Neutrophil (primary cell): ENCODE measurements at regions not wholly inside any gene's neighbourhood (a gene's known extent, or its start where the extent isn't known, plus 50 kb on each side); places are given as distances from the start of the nearest gene placed in this dataset.

ENCODE experiments used
- H3K27ac ChIP-seq: fragments of 200-600 bp; sonication (generic); 2 replicates; pipeline ENCODE4 v1.5.1; 2016; ENCODE audit warnings: mild to moderate bottlenecking, moderate library complexity
- H3K27me3 ChIP-seq: fragments of 200-600 bp; sonication (generic); 2 replicates; pipeline ENCODE4 v1.6.0; 2016; ENCODE audit warnings: mild to moderate bottlenecking
- H3K36me3 ChIP-seq: fragments of 200-600 bp; sonication (generic); 2 replicates; pipeline ENCODE4 v1.5.1; 2017
- H3K4me1 ChIP-seq, 2 experiments: fragments of 200-600 bp in 1 of 2; sonication (generic) in 1 of 2; 1 replicate in 1 of 2; 2 replicates in 1 of 2; pipeline versions ENCODE4 v1.5.1 to v1.6.1; 2013 to 2016; ENCODE audit warnings: low read depth in 1 of 2, low read length in 1 of 2, mild to moderate bottlenecking in 1 of 2, moderate library complexity in 1 of 2; ENCODE audit not compliant: control insufficient read depth in 1 of 2, insufficient read depth in 1 of 2
- H3K4me3 ChIP-seq, 2 experiments: fragments of 200-600 bp in 1 of 2; sonication (generic) in 1 of 2; 1 replicate in 1 of 2; 2 replicates in 1 of 2; pipeline ENCODE4 v1.5.1; 2013 to 2016; ENCODE audit warnings: low read depth in 1 of 2, low read length in 1 of 2, mild to moderate bottlenecking in 1 of 2, moderate library complexity in 1 of 2
- H3K9me3 ChIP-seq: fragments of 200-600 bp; sonication (generic); 2 replicates; pipeline ENCODE4 v1.5.1; 2016
- CTCF ChIP-seq: fragments of 200-600 bp; sonication (generic); IDR thresholded peaks from 2 replicates; pipeline ENCODE4 v1.5.1; 2016; ENCODE audit warnings: antibody characterized with exemption

GRCh38 chr1:37286881-37287280, 187.5 kb upstream of the ZC3H12A start:
- H3K4me1 ChIP-seq: no peaks in the 10 kb centered on the region
- H3K27me3 ChIP-seq: no peaks in the 10 kb centered on the region
- no peak for TF ChIP-seq CTCF
- no peak overlapping the region for H3K27ac ChIP-seq
- H3K36me3 ChIP-seq: no peaks in the 10 kb centered on the region
- H3K4me3 ChIP-seq: no peak overlapping the region
- no peaks in the 10 kb centered on the region for H3K9me3 ChIP-seq

- Histone ChIP-seq H3K36me3 (no peaks in the 10 kb centered on the region), H3K27me3 (peaks cover 3% of the 10 kb centered on the region), H3K4me3 (no peak overlapping the region), H3K9me3 (no peaks in the 10 kb centered on the region), H3K27ac (no peak overlapping the region), H3K4me1 (no peaks in the 10 kb centered on the region)
- TF ChIP-seq CTCF: no peak
Observed at GRCh38 chr1:37288900-37289299, 185.5 kb upstream of the ZC3H12A start.

GRCh38 chr1:37290718-37291117, 183.7 kb upstream of the ZC3H12A start:
- Histone ChIP-seq H3K27ac (no peak overlapping the region), H3K4me1 (no peaks in the 10 kb centered on the region), H3K4me3 (no peak overlapping the region), H3K36me3 (no peaks in the 10 kb centered on the region), H3K27me3 (peaks cover 3% of the 10 kb centered on the region), H3K9me3 (no peaks in the 10 kb centered on the region)
- no peak for TF ChIP-seq CTCF

- no peaks in the 10 kb centered on the region for H3K36me3 ChIP-seq
- H3K9me3 ChIP-seq: no peaks in the 10 kb centered on the region
- no peak overlapping the region for H3K27ac ChIP-seq
- no peak overlapping the region for H3K4me3 ChIP-seq
- H3K4me1 ChIP-seq: no peaks in the 10 kb centered on the region
- TF ChIP-seq CTCF: no peak
- peaks cover 3% of the 10 kb centered on the region for H3K27me3 ChIP-seq
Observed at GRCh38 chr1:37292789-37293188, 181.6 kb upstream of the ZC3H12A start.

GRCh38 chr1:37294096-37294495, 180.3 kb upstream of the ZC3H12A start:
- Histone ChIP-seq H3K27me3 (peaks cover 3% of the 10 kb centered on the region), H3K9me3 (no peaks in the 10 kb centered on the region), H3K4me1 (no peaks in the 10 kb centered on the region), H3K36me3 (no peaks in the 10 kb centered on the region), H3K27ac (no peak overlapping the region), H3K4me3 (no peak overlapping the region)
- TF ChIP-seq CTCF: no peak

- H3K27me3 ChIP-seq: peaks cover 3% of the 10 kb centered on the region
- H3K27ac ChIP-seq: no peak overlapping the region
- no peaks in the 10 kb centered on the region for H3K9me3 ChIP-seq
- H3K36me3 ChIP-seq: no peaks in the 10 kb centered on the region
- H3K4me1 ChIP-seq: no peaks in the 10 kb centered on the region
- TF ChIP-seq CTCF: no peak
- H3K4me3 ChIP-seq: no peak overlapping the region
Observed at GRCh38 chr1:37294529-37294928, 179.9 kb upstream of the ZC3H12A start.
